GM12891 (cell line): ENCODE measurements at regions not wholly inside any gene's neighbourhood (a gene's known extent, or its start where the extent isn't known, plus 50 kb on each side); places are given as distances from the start of the nearest gene placed in this dataset.
"Not testable (repeated sequence)": the region's sequence is repeated elsewhere in the genome, so short reads cannot be mapped to it uniquely, and the experiment has no call there.

Experiments used
- DNase-seq: peaks from one replicate; pipeline ENCODE4 v3.0.0; 2011; ENCODE audit warnings: low spot score; ENCODE audit not compliant: insufficient read length
- FAIRE-seq: peaks from 2 replicates; lab custom pipeline; 2011; peaks lifted over from hg19 to GRCh38; lab: Jason Lieb, UNC

DNA sequence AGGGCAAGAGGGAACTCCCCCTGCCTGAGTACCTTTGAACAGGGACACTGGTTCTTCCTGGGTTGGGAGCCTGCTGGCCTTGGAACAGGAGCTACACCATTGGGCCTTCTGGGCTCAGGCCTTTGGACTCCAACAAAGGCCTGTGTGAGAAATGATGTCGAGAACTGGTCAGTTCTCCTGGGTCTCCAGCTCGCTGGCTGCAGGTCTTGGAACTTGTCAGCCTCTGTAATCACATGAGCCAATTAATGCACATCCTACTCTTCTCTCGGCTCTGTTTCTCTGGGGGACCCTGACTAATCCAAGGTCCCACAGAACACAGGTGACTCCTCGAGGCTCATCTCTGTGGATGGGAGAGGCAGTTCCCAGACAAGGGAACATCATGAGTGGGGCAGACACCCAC is 104.7 kb upstream of the PLGLB2 start:
- not testable (repeated sequence) for DNase-seq, FAIRE-seq

DNA sequence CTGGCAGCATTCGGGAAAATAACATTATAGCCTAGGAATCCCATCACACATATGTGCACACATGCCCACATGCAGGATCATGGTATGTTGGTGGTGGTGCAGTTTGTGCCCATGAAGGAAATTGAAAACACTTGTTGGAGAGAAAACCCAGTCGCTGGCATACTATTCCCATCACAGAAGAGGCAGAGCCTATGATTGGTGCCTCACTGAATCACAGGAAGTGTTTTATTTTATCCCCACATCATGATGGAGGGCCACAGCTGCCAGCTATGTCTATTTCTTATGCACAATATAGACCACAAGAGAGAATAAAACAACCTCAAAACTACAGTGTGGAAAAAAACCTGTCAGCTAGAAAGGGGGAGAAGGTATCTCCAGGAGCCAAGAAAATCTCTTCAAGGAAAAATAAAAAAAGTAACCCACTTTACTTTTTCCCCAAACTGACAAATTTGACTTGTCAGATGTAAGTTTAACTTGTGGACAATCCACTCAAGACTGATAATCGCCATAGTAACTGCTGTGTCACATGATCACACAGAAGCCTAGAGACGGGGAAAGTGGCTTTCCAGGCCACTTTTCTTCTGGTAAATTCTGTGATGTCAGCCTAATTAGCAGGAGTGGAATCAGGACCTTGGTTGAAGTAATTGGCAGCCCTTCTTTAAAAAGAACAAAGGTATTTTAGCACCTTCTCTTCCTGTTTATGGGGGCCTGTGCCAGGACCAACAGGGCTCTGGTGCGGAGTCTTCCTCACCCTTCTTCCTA is 100.0 kb upstream of the PLGLB2 start:
- FAIRE-seq, DNase-seq: not testable (repeated sequence)

DNA sequence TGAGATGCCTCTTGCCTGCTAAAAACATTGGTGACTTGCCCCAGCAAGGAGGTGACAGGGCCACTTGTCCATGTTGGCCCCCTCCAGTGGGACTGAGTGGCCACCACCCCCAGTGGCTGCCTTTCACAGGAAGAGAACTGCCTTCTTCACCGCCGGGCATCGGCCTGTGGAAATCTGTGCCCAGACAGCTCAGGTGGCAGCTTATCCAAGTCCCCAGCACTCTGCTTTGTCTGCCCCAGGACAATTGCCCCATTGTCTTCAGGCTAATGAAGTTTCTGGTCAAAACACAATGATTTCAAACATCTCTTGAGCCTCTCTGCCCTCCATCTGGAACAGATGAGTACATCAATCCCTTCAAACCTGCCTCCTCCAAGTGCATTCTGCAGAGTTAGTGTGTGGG is 99.1 kb upstream of the PLGLB2 start:
- not testable (repeated sequence) for DNase-seq, FAIRE-seq

DNA sequence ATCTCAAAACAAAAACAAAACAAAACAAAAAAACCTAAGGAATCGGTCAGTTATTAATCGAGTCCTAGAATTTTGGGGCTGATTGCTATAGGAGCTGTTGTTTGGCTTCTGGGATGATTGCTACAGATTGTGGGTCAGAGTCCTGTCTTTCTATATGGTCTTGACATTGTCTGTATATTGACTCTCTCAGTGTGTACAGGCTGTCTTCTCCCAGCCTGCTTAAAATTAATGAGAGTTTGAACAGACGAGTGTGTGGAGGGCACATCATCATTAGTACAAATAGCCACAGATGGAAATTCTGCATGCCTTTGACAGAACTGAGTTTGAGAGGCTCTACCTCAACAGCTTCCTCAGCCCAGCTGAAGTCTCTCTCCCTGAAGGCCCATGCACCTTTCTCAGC is 98.0 kb upstream of the PLGLB2 start:
- not testable (repeated sequence) for DNase-seq, FAIRE-seq

DNA sequence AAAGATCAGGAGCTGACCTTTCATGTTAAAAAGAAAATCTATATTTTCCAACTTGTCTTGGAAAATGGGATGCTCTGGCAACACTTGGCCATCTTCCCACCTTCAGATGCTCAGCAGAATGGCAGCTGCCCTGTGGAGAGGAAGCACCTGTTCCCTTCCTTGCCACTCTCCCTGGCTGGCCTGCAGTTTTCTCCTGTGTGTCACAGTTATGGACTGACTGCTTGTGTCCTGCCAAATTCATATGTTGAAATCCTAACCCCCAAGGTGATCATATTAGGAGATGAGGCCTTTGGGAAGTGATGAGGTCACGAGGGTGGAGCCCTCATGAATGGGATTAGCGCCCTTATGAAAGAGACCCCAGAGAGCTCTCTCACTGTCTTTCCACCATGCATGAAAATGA is 97.0 kb upstream of the PLGLB2 start:
- DNase-seq, FAIRE-seq: not testable (repeated sequence)

DNA sequence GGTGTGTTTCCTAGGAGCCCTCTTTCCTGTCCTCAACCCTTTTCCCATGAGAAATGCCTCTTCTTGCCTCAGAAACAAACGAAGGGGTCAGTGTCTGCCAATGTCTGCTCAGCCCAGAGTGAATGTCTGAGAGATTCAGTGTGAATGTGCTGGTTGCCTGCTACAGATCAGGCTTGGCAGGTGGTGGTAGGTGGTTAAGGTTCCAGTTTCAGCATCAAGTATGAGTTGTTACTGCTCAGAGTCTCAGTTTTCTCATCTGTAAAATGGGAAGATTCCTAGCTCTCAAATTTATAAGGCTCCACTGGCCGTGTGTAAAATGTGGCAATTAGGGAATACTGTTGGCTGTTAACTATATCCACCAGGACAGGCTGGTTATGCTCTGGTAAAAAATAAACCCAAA is 96.3 kb upstream of the PLGLB2 start:
- not testable (repeated sequence) for FAIRE-seq, DNase-seq

DNA sequence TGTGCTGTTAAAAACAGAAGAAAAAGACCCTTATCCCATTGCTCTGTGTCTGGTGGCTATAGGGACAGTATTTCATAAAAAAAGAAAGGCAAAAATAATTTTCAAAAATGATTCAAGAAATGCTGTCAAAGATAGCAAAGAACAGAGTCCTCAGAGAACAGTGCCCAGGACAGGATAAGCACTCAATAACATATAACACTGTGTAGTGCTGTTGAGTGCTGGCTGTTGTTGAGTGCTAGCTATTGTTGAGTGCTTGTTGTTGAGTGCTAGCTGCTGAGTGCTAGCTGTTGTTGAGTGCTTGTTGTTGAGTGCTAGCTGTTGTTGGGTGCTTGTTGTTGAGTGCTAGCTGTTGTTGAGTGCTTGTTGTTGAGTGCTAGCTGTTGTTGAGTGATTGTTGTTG is 94.5 kb upstream of the PLGLB2 start:
- not testable (repeated sequence) for DNase-seq, FAIRE-seq

DNA sequence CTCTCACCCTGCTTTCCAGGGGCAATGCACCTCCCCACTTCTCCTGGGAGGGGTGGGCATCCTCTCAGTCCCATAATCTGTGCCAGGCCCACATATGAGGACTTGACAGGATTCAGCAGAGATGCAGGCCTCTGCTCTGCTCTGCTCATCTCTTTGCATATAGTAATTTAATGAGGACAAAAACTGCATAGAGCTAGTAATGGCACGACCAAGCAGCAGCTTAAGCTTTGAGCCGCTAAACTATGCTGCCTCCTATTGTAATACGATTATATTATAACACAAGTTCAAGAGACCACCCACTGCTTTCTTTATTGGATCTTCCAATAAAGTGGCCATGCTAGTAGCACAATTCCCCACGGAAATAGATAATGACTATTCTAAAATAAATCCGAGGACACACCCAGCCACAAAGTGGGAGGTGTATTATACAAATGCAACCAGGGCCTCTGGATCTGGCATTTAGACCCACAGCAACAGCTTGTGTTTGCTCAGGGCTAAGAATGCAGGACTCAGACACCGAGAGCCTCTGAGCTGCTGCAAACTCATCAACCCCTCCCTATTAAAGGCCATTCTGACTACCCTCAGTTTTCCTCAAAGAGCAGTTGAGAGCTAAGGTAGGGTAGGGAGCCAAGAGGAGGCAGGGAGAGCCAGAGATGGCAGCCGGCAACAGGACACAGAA is 93.6 kb upstream of the PLGLB2 start:
- FAIRE-seq, DNase-seq: not testable (repeated sequence)

DNA sequence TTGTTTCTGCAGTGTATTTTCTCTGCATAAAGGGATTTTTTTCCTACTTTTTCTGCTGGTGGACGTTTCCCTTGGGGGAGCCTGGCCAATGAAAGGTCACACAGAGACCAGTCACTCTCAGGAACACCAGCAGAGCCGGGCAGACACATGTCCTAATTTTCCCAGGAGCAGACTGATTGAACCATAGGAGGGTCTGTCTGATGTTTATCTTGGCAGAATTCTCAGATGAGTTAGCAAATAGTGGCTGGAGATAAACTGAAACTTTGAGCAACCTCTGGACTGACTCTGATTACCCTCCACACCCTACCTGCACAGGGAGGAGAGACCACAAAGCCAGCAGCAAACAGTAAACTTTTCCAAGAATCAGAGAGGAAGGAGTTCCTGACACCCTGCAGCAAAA is 90.0 kb upstream of the PLGLB2 start:
- FAIRE-seq, DNase-seq: not testable (repeated sequence)

DNA sequence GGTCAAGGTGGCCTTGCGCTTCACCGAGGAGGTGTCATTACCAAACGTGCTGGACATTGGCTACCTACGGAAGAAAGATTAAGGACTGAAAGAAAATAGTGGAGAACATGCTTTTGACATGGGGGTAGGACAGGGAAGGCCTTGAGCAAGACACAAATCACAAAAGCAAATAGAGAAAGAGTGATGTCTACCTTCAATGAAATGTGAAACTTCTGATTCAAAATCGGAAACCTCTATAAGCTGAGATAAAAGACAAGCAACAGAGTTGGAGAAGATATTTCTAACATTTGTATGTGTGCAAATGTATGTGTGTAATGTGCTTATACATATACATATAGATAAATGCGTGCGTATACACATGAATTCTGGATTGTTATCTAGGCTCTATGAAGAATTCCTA is 89.5 kb upstream of the PLGLB2 start:
- not testable (repeated sequence) for FAIRE-seq, DNase-seq

DNA sequence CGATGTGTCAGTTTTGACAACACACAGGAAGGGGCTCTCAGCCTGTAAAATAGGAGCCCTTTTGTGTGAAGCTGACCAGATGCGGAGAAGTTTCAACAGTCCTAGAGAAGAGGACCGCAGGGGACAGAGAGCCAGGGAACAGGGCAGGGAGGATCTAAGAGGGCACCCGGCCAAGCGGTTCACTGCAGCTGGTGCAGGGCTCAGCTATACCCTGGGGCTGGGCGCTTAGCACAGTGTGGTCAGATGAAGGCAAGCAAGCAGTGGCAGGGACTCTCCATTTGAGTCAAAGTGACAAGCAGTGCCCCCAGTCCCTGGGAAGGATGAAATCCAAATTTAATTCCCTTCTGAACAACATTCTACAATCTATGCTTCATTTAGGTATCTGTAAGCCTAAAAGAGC is 88.9 kb upstream of the PLGLB2 start:
- not testable (repeated sequence) for FAIRE-seq, DNase-seq

DNA sequence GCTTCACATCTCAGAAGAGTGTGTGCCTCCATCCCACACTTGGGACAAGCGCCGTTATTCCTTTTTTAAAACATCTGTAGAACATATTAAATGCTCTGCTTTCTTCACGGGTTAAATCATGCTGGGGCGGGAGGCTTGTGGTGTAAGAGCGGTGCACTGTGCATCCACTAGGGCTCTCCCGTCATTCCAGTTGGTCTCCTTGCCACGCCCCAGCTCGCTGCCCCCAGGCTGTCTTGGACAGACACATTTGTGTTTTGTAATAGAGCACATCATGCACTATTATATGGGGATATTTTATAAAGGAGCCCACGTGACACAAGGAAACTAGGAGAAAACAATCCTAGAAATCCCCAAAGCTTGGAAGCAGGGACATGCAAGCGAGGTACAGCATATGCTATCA is 87.7 kb upstream of the PLGLB2 start:
- FAIRE-seq, DNase-seq: not testable (repeated sequence)

DNA sequence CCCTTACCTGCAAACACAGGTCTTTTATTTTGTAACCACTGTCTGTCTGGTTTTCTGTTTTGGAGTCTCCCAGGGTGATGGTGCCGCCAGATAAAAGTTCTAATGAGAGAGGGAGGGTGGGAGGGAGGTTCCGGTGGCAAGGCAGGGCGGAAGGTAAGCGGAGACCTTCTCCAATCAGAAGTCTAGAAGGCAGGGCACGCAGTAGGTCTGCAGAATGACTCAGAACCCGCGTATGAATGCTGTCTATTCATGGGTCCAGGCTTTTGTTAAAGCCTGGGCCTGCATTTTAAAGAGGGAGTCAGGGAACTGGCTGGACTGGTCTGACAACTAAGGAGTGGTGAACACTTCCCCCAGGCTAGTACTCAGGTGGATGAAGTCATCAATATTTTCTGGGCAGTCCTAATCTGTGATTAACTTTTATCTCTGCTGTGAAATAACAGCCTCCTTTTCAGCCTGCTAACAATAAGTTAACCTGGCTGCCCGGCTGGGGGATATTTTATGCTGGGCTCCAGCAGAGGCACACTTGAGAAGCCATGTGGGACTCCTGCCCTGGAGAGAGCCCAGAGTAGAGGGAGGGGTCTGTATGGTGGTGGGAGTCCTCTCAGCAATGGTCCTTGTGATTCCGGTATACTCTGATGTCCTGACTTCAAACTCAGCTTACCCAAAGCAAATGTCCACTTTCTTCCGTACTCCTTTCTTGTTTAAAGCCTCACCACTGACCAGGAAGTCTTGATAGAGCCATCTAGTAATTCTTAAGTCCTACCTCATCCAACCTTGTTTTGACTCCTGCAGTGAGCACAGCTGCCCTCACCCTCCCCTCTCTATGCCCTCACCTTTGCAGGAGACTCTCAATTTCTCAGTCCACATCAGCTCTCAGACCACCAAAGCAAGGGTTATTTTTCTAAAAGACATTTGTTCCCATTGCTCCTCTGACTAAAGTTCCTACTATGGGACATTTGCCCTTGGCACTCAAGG is 85.3 kb upstream of the PLGLB2 start:
- FAIRE-seq, DNase-seq: not testable (repeated sequence)

DNA sequence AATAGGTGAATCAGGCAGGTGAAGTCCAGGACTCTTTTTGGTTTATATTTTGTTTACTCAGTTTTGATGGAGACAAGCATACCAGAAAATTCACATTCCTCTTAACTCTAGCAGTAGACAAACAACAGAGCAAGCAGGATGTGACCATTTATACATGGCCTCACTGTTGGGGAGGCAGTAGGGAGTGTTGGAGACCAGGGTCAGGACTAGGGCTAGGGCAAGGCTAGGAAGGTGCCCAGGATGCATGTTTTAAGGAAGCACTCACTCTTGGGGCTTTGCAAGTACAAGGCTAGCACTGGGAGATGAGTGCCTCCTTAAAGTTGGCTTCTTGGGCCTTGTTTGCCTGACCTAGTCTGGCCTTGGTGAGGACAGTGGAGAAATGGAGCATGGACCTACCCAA is 84.5 kb upstream of the PLGLB2 start:
- not testable (repeated sequence) for DNase-seq, FAIRE-seq

DNA sequence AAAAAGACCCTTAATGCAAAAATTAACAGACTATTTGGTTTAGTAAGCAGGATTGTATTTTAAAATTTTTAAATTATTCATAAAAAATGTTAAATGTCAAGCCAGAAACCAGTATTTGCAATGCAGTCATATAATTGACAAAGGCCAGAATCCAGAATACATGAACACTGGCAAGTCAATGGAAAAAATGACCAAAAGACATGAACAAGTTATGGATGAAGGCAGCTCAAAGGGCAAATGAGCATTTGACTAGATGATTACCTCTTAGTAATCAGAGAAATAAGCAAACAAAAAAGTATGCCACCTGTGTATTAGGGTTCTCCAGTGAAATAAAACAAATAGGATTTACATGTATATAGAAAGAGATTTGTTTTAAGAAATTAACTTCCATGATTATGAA is 80.9 kb upstream of the PLGLB2 start:
- not testable (repeated sequence) for DNase-seq, FAIRE-seq

DNA sequence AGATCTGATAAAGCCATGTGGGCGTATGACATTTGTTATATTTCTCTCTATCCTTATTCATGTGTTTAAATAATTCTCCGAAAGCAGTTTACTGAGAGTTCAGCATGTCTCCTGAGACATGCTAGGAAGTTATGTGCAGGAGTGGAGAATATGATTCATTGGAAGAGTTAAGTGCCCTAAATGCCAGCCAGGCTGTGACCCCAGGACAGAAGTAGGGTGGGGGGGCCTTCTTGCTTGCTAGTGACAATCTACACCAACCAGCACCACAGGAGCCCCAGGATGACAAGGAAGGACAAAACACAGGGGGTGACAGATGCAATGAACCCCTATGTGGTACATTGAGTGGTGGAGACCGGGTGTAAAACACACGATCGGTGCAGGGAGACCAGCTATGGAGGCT is 79.5 kb upstream of the PLGLB2 start:
- not testable (repeated sequence) for FAIRE-seq, DNase-seq

DNA sequence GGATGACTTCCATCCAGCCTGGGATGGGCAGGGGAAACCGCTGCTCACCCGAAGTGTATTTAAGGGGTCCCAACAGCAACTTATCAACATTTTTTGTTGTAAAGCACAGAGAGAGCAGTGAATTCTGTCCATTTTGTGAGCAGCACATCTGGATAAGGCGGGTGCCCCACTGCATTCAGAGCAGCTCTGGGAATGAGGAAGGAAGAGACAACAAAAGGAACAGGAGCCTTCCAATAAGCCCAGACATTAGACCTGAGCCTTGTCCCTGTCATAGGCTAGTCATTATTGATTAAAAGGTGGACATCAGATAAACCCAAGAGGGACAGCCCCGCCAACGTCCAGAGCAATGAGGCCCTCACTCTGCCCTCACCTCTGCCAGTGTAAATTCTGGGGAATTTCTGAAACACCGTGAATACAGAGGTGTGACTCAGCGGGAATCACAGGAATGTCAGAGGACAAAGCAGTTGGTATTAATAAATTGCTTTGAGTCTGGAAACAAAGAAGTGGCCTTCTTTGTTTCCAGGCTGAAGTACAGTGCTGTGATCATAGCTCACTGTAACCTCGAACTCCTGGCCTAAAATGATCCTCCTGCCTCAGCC is 78.2 kb upstream of the PLGLB2 start:
- DNase-seq, FAIRE-seq: not testable (repeated sequence)

DNA sequence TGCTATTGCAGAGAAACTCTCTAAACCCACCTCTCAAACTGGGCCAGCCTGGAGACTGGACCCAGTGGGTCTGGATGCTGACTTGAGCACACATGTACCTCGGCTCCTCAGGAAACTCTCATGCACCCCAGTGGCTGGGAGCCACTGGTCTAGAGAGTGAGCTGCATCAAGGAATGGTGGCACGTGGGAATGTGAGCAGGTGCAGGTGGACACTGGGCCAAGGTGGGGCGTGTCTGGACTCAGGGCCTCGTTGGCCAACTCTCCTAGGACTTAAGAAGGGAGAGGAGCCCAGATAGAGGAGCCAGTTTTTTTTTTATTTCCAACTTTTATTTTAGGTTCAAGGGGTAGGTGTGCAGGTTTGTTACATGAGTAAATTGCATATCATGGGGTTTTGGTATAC is 75.5 kb upstream of the PLGLB2 start:
- not testable (repeated sequence) for FAIRE-seq, DNase-seq

DNA sequence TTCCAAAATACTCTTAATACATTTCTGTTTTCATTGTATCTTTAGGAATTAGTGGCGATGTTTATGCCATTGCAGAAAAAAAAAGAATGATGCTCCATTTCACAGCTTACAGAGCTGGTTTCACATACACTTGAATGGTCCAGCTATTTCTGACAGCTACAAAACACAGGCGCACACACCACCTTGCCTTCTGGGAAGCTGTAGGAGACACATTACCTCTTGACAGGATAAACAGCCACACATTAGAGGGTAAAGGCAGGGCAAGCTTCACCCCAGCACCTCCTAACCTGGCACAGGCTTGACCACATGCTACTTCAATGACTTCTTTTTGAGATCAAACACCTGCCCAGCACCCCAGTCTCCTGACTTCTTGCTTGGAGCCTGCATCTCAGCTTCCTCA is 73.2 kb upstream of the PLGLB2 start:
- not testable (repeated sequence) for DNase-seq, FAIRE-seq
